Smooth muscle cell (in vitro differentiated cells): ENCODE measurements at regions not wholly inside any gene's neighbourhood (a gene's known extent, or its start where the extent isn't known, plus 50 kb on each side); places are given as distances from the start of the nearest gene placed in this dataset.

Experiments used
- DNase-seq: peaks from one replicate; lab custom pipeline; 2025; ENCODE audit not compliant: unreplicated experiment; lab: John Stamatoyannopoulos, UW
- H2AFZ ChIP-seq: fragments of 200-600 bp; sonication (generic); 2 replicates; pipeline ENCODE4 v1.6.0; 2016; ENCODE audit warnings: antibody characterized with exemption, low read depth, mild to moderate bottlenecking
- H3F3A ChIP-seq: fragments of 200-600 bp; sonication (generic); 2 replicates; pipeline ENCODE4 v1.6.0; 2017; ENCODE audit warnings: antibody characterized with exemption, low read depth
- H3K27ac ChIP-seq: fragments of 200-600 bp; sonication (generic); 2 replicates; pipeline ENCODE4 v1.5.1; 2016; ENCODE audit warnings: low read depth, mild to moderate bottlenecking
- H3K27me3 ChIP-seq: fragments of 200-600 bp; sonication (generic); 2 replicates; pipeline ENCODE4 v1.6.1; 2016; ENCODE audit warnings: low read depth, mild to moderate bottlenecking
- H3K36me3 ChIP-seq: fragments of 200-600 bp; sonication (generic); 2 replicates; pipeline ENCODE4 v1.5.1; 2016; ENCODE audit warnings: low read depth
- H3K4me1 ChIP-seq: fragments of 200-600 bp; sonication (generic); 2 replicates; pipeline ENCODE4 v1.5.1; 2016; ENCODE audit warnings: low read depth
- H3K4me2 ChIP-seq: fragments of 200-600 bp; sonication (generic); 2 replicates; pipeline ENCODE4 v1.6.0; 2016; ENCODE audit warnings: mild to moderate bottlenecking
- H3K4me3 ChIP-seq: fragments of 200-600 bp; sonication (generic); 2 replicates; pipeline ENCODE4 v1.5.1; 2016; ENCODE audit warnings: mild to moderate bottlenecking
- H3K79me2 ChIP-seq: fragments of 200-600 bp; sonication (generic); 2 replicates; pipeline ENCODE4 v1.6.0; 2016; ENCODE audit warnings: low read depth, mild to moderate bottlenecking
- H3K9ac ChIP-seq: fragments of 200-600 bp; sonication (generic); 2 replicates; pipeline ENCODE4 v1.6.0; 2016; ENCODE audit warnings: low read depth
- H3K9me3 ChIP-seq: fragments of 200-600 bp; sonication (generic); replicated peaks from 2 replicates; pipeline ENCODE4 v1.5.1; 2016; ENCODE audit warnings: low read depth
- H4K20me1 ChIP-seq: fragments of 200-600 bp; sonication (generic); 2 replicates; pipeline ENCODE4 v1.6.0; 2016; ENCODE audit warnings: low read depth
- CTCF ChIP-seq: fragments of 200-600 bp; sonication (generic); IDR thresholded peaks from 2 replicates; pipeline ENCODE4 v1.5.1; 2017; ENCODE audit warnings: borderline replicate concordance, mild to moderate bottlenecking, antibody characterized with exemption; ENCODE audit not compliant: insufficient read depth, poor library complexity, severe bottlenecking
- WGBS: methylation state at CpG from one replicate; pipeline ENCODE4 v1.1.7; 2016; ENCODE audit warnings: low lambda C conversion rate; 5-methylcytosine and 5-hydroxymethylcytosine counted together

- no peaks in the 10 kb centered on the region for H3F3A ChIP-seq
- H3K27ac ChIP-seq = no peak overlapping the region
- no peak overlapping the region for H3K4me2 ChIP-seq
- no peak overlapping the region for H2AFZ ChIP-seq
- H3K36me3 ChIP-seq = no peaks in the 10 kb centered on the region
- H3K9me3 ChIP-seq = no peaks in the 10 kb centered on the region
- no peaks in the 10 kb centered on the region for H3K4me1 ChIP-seq
- H3K79me2 ChIP-seq = no peaks in the 10 kb centered on the region
- DNase-seq = no peak
- H4K20me1 ChIP-seq = no peaks in the 10 kb centered on the region
- no peak overlapping the region for H3K4me3 ChIP-seq
- TF ChIP-seq CTCF = no peak
- 91% methylated on average over 3 of the region's 3 CpGs for WGBS
- no peaks in the 10 kb centered on the region for H3K27me3 ChIP-seq
- H3K9ac ChIP-seq = no peak overlapping the region
Measured at GRCh38 chr5:6902094-6902493, 188.9 kb downstream of the TENT4A start.

- H3K9me3 ChIP-seq = no peaks in the 10 kb centered on the region
- WGBS = 78% methylated on average over 5 of the region's 5 CpGs
- no peak for TF ChIP-seq CTCF
Measured at GRCh38 chr5:6902597-6902996, 189.4 kb downstream of the TENT4A start.

GRCh38 chr5:6903934-6904333 is 190.7 kb downstream of the TENT4A start:
- DNase-seq = no peak
- Histone ChIP-seq H3K9me3 (no peaks in the 10 kb centered on the region), H3K27me3 (no peaks in the 10 kb centered on the region), H3K36me3 (no peaks in the 10 kb centered on the region), H3F3A (no peaks in the 10 kb centered on the region), H3K4me3 (no peak overlapping the region), H3K9ac (no peak overlapping the region), H2AFZ (no peak overlapping the region), H3K4me1 (no peaks in the 10 kb centered on the region), H3K27ac (no peak overlapping the region), H3K79me2 (no peaks in the 10 kb centered on the region), H4K20me1 (no peaks in the 10 kb centered on the region), H3K4me2 (no peak overlapping the region)
- no peak for TF ChIP-seq CTCF
- 46% methylated on average over 3 of the region's 3 CpGs for WGBS

More at GRCh38 chr5:6902597-6902996, 189.4 kb downstream of the TENT4A start:
- no peaks in the 10 kb centered on the region for H3K4me1 ChIP-seq
- no peak overlapping the region for H3K4me3 ChIP-seq
- H3K9ac ChIP-seq = no peak overlapping the region
- H4K20me1 ChIP-seq = no peaks in the 10 kb centered on the region
- no peaks in the 10 kb centered on the region for H3K27me3 ChIP-seq
- no peaks in the 10 kb centered on the region for H3K36me3 ChIP-seq
- no peak overlapping the region for H3K4me2 ChIP-seq
- H3K79me2 ChIP-seq = no peaks in the 10 kb centered on the region
- H3F3A ChIP-seq = no peaks in the 10 kb centered on the region
- DNase-seq = no peak
- H3K27ac ChIP-seq = no peak overlapping the region
- no peak overlapping the region for H2AFZ ChIP-seq

- TF ChIP-seq CTCF = no peak
- H3K36me3 ChIP-seq = no peaks in the 10 kb centered on the region
- no peak overlapping the region for H3K27ac ChIP-seq
- no peaks in the 10 kb centered on the region for H3K4me1 ChIP-seq
- no peaks in the 10 kb centered on the region for H3K27me3 ChIP-seq
- 95% methylated on average over 2 of the region's 2 CpGs for WGBS
- no peak overlapping the region for H2AFZ ChIP-seq
- no peaks in the 10 kb centered on the region for H4K20me1 ChIP-seq
- H3F3A ChIP-seq = no peaks in the 10 kb centered on the region
- DNase-seq = no peak
- no peak overlapping the region for H3K9ac ChIP-seq
- H3K4me3 ChIP-seq = no peak overlapping the region
- H3K79me2 ChIP-seq = no peaks in the 10 kb centered on the region
- H3K9me3 ChIP-seq = no peaks in the 10 kb centered on the region
- H3K4me2 ChIP-seq = no peak overlapping the region
Measured at GRCh38 chr5:6904860-6905259, 191.6 kb downstream of the TENT4A start.
